ENCODE measurements at regions not wholly inside any gene's neighbourhood (a gene's known extent, or its start where the extent isn't known, plus 50 kb on each side); places are given as distances from the start of the nearest gene placed in this dataset.
"Not testable (repeated sequence)": the region's sequence is repeated elsewhere in the genome, so short reads cannot be mapped to it uniquely, and the experiment has no call there.

- no peak for DNase-seq (ENCODE audit: low read depth)
Measured at GRCh38 chr3:10665592-10665991, 150.4 kb upstream of the SLC6A11 start.

- DNase-seq (ENCODE audit: low read depth), result no peak
Measured at GRCh38 chr3:10666621-10667020, 149.4 kb upstream of the SLC6A11 start.

- DNase-seq (ENCODE audit: low read depth), result no peak
Measured at GRCh38 chr3:10667269-10667668, 148.8 kb upstream of the SLC6A11 start.

GRCh38 chr3:10667901-10668476 lies 148.0 kb upstream of the SLC6A11 start:
- no peak for DNase-seq (ENCODE audit: low read depth)

- no peak for DNase-seq (ENCODE audit: low read depth)
Measured at GRCh38 chr3:10669490-10670048, 146.5 kb upstream of the SLC6A11 start.

- no peak for DNase-seq (ENCODE audit: low read depth)
Measured at GRCh38 chr3:10672422-10672821, 143.6 kb upstream of the SLC6A11 start.

- DNase-seq (ENCODE audit: low read depth), result no peak
Measured at GRCh38 chr3:10674578-10674977, 141.4 kb upstream of the SLC6A11 start.

GRCh38 chr3:10676905-10677304 lies 139.1 kb upstream of the SLC6A11 start:
- DNase-seq (ENCODE audit: low read depth), result no peak

GRCh38 chr3:10678796-10679376 lies 137.1 kb upstream of the SLC6A11 start:
- no peak for DNase-seq (ENCODE audit: low read depth)

GRCh38 chr3:10680796-10681195 lies 135.2 kb upstream of the SLC6A11 start:
- DNase-seq (ENCODE audit: low read depth), result no peak

- no peak for DNase-seq (ENCODE audit: low read depth)
Measured at GRCh38 chr3:10682692-10683091, 133.3 kb upstream of the SLC6A11 start.

- no peak for DNase-seq (ENCODE audit: low read depth)
Measured at GRCh38 chr3:10683106-10683505, 132.9 kb upstream of the SLC6A11 start.

- DNase-seq (ENCODE audit: low read depth), result no peak
Measured at GRCh38 chr3:10688126-10688525, 127.9 kb upstream of the SLC6A11 start.

- no peak for DNase-seq (ENCODE audit: low read depth)
Measured at GRCh38 chr3:10688548-10689172, 127.4 kb upstream of the SLC6A11 start.

- no peak for DNase-seq (ENCODE audit: low read depth)
Measured at GRCh38 chr3:10692039-10692622, 123.9 kb upstream of the SLC6A11 start.

- DNase-seq (ENCODE audit: low read depth), result no peak
Measured at GRCh38 chr3:10693457-10693856, 122.6 kb upstream of the SLC6A11 start.

GRCh38 chr3:10694179-10694578 lies 121.8 kb upstream of the SLC6A11 start:
- no peak for DNase-seq (ENCODE audit: low read depth)

GRCh38 chr3:10695186-10695585 lies 120.8 kb upstream of the SLC6A11 start:
- not testable (repeated sequence) for DNase-seq (ENCODE audit: low read depth)

- no peak for DNase-seq (ENCODE audit: low read depth)
Measured at GRCh38 chr3:10695595-10696285, 120.3 kb upstream of the SLC6A11 start.

- DNase-seq (ENCODE audit: low read depth), result no peak
Measured at GRCh38 chr3:10697918-10698317, 118.1 kb upstream of the SLC6A11 start.

GRCh38 chr3:10700821-10701220 lies 115.2 kb upstream of the SLC6A11 start:
- no peak for DNase-seq (ENCODE audit: low read depth)

GRCh38 chr3:10702961-10703740 lies 112.9 kb upstream of the SLC6A11 start:
- no peak for DNase-seq (ENCODE audit: low read depth)
